Panc1 (cell line): ENCODE measurements at regions not wholly inside any gene's neighbourhood (a gene's known extent, or its start where the extent isn't known, plus 50 kb on each side); places are given as distances from the start of the nearest gene placed in this dataset.

ENCODE experiments used
- ATAC-seq: fragments of 200-7000 bp; cut with Tn5 transposase; 2 replicates; pipeline ENCODE4 v1.9.1; 2020; ENCODE audit warnings: mild to moderate bottlenecking, moderate library complexity
- BruUV-seq: library from RNA; stranded (reverse); fragments of 400-500 nt; replicated peaks from 2 replicates; lab custom pipeline; 2021; lab: Mats Ljungman, UMichigan
- CTCF ChIA-PET: fragments of 300-600 bp; sonication (Branson Sonifier 250); formaldehyde crosslinking; loops from one replicate; lab custom pipeline; 2022; ENCODE audit warnings: antibody characterized with exemption; lab: Charles Lee
- POLR2A ChIA-PET: fragments of 300-600 bp; sonication (Branson Sonifier 250); formaldehyde crosslinking; loops from one replicate; lab custom pipeline; 2022; ENCODE audit warnings: antibody characterized with exemption; lab: Charles Lee
- DNase-seq: peaks from one replicate; pipeline ENCODE4 v3.0.0-alpha.2; 2010; ENCODE audit warnings: low read depth, low spot score
- H3K27ac ChIP-seq: 2 replicates; pipeline ENCODE4 v1.5.1; 2011; ENCODE audit warnings: mild to moderate bottlenecking, low read length, inconsistent platforms
- H3K27me3 ChIP-seq: fragments of 200-500 bp; sonication (Bioruptor generic); 2 replicates; pipeline ENCODE4 v1.6.0; 2014; ENCODE audit warnings: low read length, inconsistent platforms; ENCODE audit not compliant: control insufficient read depth, insufficient read depth
- H3K36me3 ChIP-seq: fragments of 200-500 bp; sonication (Bioruptor generic); 2 replicates; pipeline ENCODE4 v1.5.1; 2014; ENCODE audit warnings: inconsistent platforms, mild to moderate bottlenecking, low read length, moderate library complexity; ENCODE audit not compliant: control insufficient read depth, insufficient read depth
- H3K4me1 ChIP-seq: 2 replicates; pipeline ENCODE4 v1.5.1; 2011; ENCODE audit warnings: inconsistent platforms, mild to moderate bottlenecking, low read length, moderate library complexity; ENCODE audit not compliant: control insufficient read depth, insufficient read depth
- H3K4me3 ChIP-seq, 2 experiments: 2 replicates each; pipeline ENCODE4 v1.5.1; 2011 to 2012; ENCODE audit warnings: low read depth in 2 of 2, low read length in 2 of 2, mild to moderate bottlenecking in 2 of 2, inconsistent platforms in 1 of 2, moderate library complexity in 1 of 2
- H3K9me3 ChIP-seq: fragments of 200-500 bp; sonication (Bioruptor generic); 2 replicates; pipeline ENCODE4 v1.5.1; 2014; ENCODE audit warnings: low read depth, mild to moderate bottlenecking, inconsistent platforms, low read length, moderate library complexity; ENCODE audit not compliant: control insufficient read depth, insufficient read depth
- CTCF ChIP-seq: fragments of 450-650 bp; IDR thresholded peaks from 2 replicates; pipeline ENCODE4 v1.5.1; 2017; ENCODE audit warnings: mild to moderate bottlenecking
- POLR2AphosphoS5 ChIP-seq: IDR thresholded peaks from 2 replicates; pipeline ENCODE4 v1.6.1; 2012; ENCODE audit warnings: mild to moderate bottlenecking, low read depth, low read length, moderate library complexity
- SIN3A ChIP-seq: IDR thresholded peaks from 2 replicates; pipeline ENCODE4 v1.6.1; 2012; ENCODE audit warnings: low read depth, mild to moderate bottlenecking, low read length, moderate library complexity, borderline replicate concordance; ENCODE audit not compliant: insufficient read depth
- TCF7L2 ChIP-seq: IDR thresholded peaks from 2 replicates; pipeline ENCODE4 v1.6.1; 2011; ENCODE audit warnings: mild to moderate bottlenecking, low read depth, low read length, inconsistent platforms
- in situ Hi-C: cut with HindIII; loops from 2 replicates; pipeline ENCODE4 v1.10.0; 2016; ENCODE audit warnings: low sequenced_read_pairs, low pct_unique_long_range_greater_than_20kb
- intact Hi-C: fragments of 100-400 bp; cut with micrococcal nuclease; formaldehyde crosslinking; loops from one replicate; pipeline ENCODE4 v1.10.0; 2022; ENCODE audit not compliant: unreplicated experiment
- TF ChIP-seq, protein P1 (sequence below), 2 experiments: IDR thresholded peaks; 2 replicates each; pipeline ENCODE4 v1.6.1; 2011 to 2012; ENCODE audit warnings: low read depth in 2 of 2, control low read depth in 1 of 2, low read length in 1 of 2, mild to moderate bottlenecking in 1 of 2, moderate library complexity in 1 of 2; ENCODE audit not compliant: insufficient read depth in 1 of 2

DNA sequence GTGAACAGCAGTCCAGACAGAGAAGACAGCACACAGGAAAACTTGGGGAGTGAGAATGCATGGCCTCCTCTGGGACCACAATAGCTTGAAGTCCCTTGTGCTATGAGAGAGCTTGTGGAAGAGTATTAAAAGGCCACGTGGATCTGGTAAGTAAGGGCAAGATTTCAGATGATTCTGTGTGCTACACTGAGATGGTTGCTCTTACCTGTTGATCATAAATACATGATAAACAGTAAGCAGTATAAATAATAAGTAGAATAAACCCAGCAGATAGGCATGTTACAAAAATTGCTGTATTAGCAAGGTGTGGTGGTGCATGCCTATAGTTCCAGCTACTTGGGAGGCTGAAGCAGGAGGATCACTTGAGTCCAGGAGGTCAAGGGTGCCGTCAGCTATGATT lies 150.4 kb upstream of the ZC3H11B start:
- Histone ChIP-seq H3K27ac (no peak overlapping the region), H3K36me3 (no peaks in the 10 kb centered on the region), H3K9me3 (no peaks in the 10 kb centered on the region), H3K27me3 (no peaks in the 10 kb centered on the region), H3K4me1 (no peaks in the 10 kb centered on the region), H3K4me3 (no peak overlapping the region)
- ChIA-PET CTCF (no interaction called here), POLR2A (no interaction called here)
- in situ Hi-C loops, result no loop called here
- intact Hi-C loops, result no loop called here
- no TSS peak for BruUV-seq
- ATAC-seq, result no peak
- TF ChIP-seq TCF7L2 (no peak), SIN3A (no peak), POLR2AphosphoS5 (no peak), CTCF (no peak)
- TF ChIP-seq, protein P1, sequence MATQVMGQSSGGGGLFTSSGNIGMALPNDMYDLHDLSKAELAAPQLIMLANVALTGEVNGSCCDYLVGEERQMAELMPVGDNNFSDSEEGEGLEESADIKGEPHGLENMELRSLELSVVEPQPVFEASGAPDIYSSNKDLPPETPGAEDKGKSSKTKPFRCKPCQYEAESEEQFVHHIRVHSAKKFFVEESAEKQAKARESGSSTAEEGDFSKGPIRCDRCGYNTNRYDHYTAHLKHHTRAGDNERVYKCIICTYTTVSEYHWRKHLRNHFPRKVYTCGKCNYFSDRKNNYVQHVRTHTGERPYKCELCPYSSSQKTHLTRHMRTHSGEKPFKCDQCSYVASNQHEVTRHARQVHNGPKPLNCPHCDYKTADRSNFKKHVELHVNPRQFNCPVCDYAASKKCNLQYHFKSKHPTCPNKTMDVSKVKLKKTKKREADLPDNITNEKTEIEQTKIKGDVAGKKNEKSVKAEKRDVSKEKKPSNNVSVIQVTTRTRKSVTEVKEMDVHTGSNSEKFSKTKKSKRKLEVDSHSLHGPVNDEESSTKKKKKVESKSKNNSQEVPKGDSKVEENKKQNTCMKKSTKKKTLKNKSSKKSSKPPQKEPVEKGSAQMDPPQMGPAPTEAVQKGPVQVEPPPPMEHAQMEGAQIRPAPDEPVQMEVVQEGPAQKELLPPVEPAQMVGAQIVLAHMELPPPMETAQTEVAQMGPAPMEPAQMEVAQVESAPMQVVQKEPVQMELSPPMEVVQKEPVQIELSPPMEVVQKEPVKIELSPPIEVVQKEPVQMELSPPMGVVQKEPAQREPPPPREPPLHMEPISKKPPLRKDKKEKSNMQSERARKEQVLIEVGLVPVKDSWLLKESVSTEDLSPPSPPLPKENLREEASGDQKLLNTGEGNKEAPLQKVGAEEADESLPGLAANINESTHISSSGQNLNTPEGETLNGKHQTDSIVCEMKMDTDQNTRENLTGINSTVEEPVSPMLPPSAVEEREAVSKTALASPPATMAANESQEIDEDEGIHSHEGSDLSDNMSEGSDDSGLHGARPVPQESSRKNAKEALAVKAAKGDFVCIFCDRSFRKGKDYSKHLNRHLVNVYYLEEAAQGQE (IDR thresholded peaks at IDR 0.05; ENCODE audit: insufficient read depth in 1 of 2, low read depth in 2 of 2, low read length in 1 of 2), result no peak
- DNase-seq, result no peak

DNA sequence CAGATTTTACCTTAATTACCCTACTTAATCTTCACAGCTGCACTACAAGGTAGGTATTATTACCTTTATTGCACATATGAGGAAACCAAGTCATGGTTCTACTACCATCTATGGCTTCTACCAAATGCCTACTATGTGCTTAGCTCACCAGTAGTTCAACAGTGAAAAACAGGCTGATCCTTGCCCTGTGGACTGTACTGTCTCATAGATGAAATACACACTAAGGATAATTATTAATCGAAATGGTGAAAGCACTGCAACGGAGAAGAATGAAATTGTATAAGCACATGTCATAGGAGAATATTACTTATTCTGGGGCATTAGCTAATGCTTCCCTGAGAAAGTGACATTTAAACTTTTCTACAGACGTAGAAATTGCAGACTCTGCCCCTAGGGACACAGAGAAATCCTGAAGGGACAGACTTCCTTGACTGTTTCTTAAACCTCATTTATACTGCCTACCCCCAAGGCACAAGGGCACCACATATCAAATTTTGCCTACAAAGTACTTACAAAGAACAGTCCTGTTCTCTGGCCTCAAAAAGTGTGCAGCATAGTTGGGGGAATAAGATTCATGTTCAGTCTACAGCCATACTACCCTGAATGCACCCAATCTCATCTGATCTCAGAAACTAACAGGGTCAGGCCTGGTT lies 148.4 kb upstream of the ZC3H11B start:
- BruUV-seq, result no TSS peak
- Histone ChIP-seq H3K4me3 (no peak overlapping the region), H3K27me3 (no peaks in the 10 kb centered on the region; the same call in 1 of the 2 replicates), H3K36me3 (no peaks in the 10 kb centered on the region), H3K9me3 (no peaks in the 10 kb centered on the region), H3K27ac (no peak overlapping the region), H3K4me1 (no peaks in the 10 kb centered on the region)
- DNase-seq, result no peak
- ChIA-PET CTCF (no interaction called here), POLR2A (no interaction called here)
- in situ Hi-C loops (no loop called here), intact Hi-C loops (no loop called here)
- TF ChIP-seq SIN3A, result no peak
- TF ChIP-seq CTCF, result no peak
- TF ChIP-seq TCF7L2, result no peak
- TF ChIP-seq, protein P1 (IDR thresholded peaks at IDR 0.05; ENCODE audit: insufficient read depth in 1 of 2, low read depth in 2 of 2, low read length in 1 of 2), result no peak
- no peak for TF ChIP-seq POLR2AphosphoS5
- no peak for ATAC-seq
